Vagina (tissue), 2 donors: ENCODE measurements at regions not wholly inside any gene's neighbourhood (a gene's known extent, or its start where the extent isn't known, plus 50 kb on each side); places are given as distances from the start of the nearest gene placed in this dataset.

Source experiments
- CTCF ChIP-seq, 3 experiments: fragments of 450-650 bp in 2 of 3; fragments of 200-600 bp in 1 of 3; sonication (generic) in 1 of 3; IDR thresholded peaks; one replicate each; pipeline ENCODE4 v1.5.1; 2017 to 2019; ENCODE audit warnings: antibody characterized with exemption in 3 of 3, mild to moderate bottlenecking in 2 of 3, moderate library complexity in 2 of 3
- POLR2A ChIP-seq, 2 donors: fragments of 450-650 bp; IDR thresholded peaks; one replicate each; pipeline ENCODE4 v1.6.1; 2017; ENCODE audit warnings: antibody characterized with exemption in 2 of 2, mild to moderate bottlenecking in 2 of 2, moderate library complexity in 2 of 2
- POLR2AphosphoS5 ChIP-seq, 2 donors: sonication (generic); formaldehyde crosslinking; IDR thresholded peaks; one replicate each; pipeline ENCODE4 v1.9.0; 2017; ENCODE audit warnings: antibody characterized with exemption in 2 of 2, mild to moderate bottlenecking in 2 of 2, low read depth in 1 of 2; ENCODE audit not compliant: insufficient read depth in 1 of 2

DNA sequence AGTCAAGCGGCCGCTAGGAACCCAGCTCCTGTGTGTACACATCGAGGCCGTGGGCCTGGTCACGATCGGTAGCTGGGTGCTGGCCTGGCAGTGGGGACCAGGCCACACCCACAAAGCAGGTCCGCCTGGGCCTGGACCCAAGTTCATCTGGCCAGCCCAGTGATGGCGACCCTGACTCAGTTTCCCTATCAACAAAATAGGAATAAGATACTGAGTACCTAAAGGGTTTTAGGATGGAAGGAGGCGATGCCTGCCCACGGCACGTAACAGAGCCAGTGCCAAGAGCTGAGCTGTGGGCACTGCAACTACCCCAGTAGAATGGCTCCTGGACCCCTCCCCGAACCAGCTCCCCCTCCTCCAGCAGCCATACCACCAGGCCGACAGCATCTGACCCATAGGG lies 243.5 kb upstream of the SGCG start:
- TF ChIP-seq CTCF (IDR thresholded peaks at IDR 0.05) (no peak), POLR2AphosphoS5 (IDR thresholded peaks at IDR 0.05; ENCODE audit: insufficient read depth in 1 of 2, low read depth in 1 of 2) (no peak), POLR2A (IDR thresholded peaks at IDR 0.05) (no peak)
